Kidney epithelial cell (primary cell): ENCODE measurements at regions not wholly inside any gene's neighbourhood (a gene's known extent, or its start where the extent isn't known, plus 50 kb on each side); places are given as distances from the start of the nearest gene placed in this dataset.

Experiments used
- DNase-seq: peaks from one replicate; pipeline ENCODE4 v3.0.0-alpha.2; 2010; ENCODE audit warnings: low read depth
- H3K27me3 ChIP-seq: 2 replicates; pipeline ENCODE4 v1.6.0; 2011; ENCODE audit warnings: low read length; ENCODE audit not compliant: control insufficient read depth, insufficient read depth
- H3K36me3 ChIP-seq: 2 replicates; pipeline ENCODE4 v1.5.1; 2011; ENCODE audit warnings: low read length; ENCODE audit not compliant: control insufficient read depth, insufficient read depth
- H3K4me3 ChIP-seq: 2 replicates; pipeline ENCODE4 v1.5.1; 2011; ENCODE audit warnings: low read depth, mild to moderate bottlenecking, control low read depth, low read length
- CTCF ChIP-seq: IDR thresholded peaks from 2 replicates; pipeline ENCODE4 v1.5.1; 2011; ENCODE audit warnings: mild to moderate bottlenecking, moderate library complexity, low read length, control low read depth, inconsistent platforms; ENCODE audit not compliant: insufficient read depth, poor library complexity, severe bottlenecking

GRCh38 chr9:95666096-95666784 is 149.5 kb upstream of the PTCH1 start:
- DNase-seq, result no peak
- Histone ChIP-seq H3K27me3 (peaks cover 4% of the 10 kb centered on the region), H3K36me3 (no peaks in the 10 kb centered on the region), H3K4me3 (no peak overlapping the region)
- TF ChIP-seq CTCF, result no peak

GRCh38 chr9:95653246-95653645 is 136.5 kb upstream of the PTCH1 start:
- no peak for DNase-seq
- TF ChIP-seq CTCF, result no peak
- H3K36me3 ChIP-seq, result no peaks in the 10 kb centered on the region
- no peaks in the 10 kb centered on the region for H3K27me3 ChIP-seq
- no peak overlapping the region for H3K4me3 ChIP-seq

GRCh38 chr9:95650720-95651119 is 133.9 kb upstream of the PTCH1 start:
- Histone ChIP-seq H3K27me3 (no peaks in the 10 kb centered on the region), H3K36me3 (no peaks in the 10 kb centered on the region), H3K4me3 (no peak overlapping the region)
- TF ChIP-seq CTCF, result no peak
- no peak for DNase-seq

- no peak for DNase-seq
- no peaks in the 10 kb centered on the region for H3K27me3 ChIP-seq
- TF ChIP-seq CTCF, result no peak
- H3K4me3 ChIP-seq, result no peak overlapping the region
- H3K36me3 ChIP-seq, result no peaks in the 10 kb centered on the region
These were observed 133.0 kb upstream of the PTCH1 start for GRCh38 chr9:95649801-95650213.

- no peak for TF ChIP-seq CTCF
- Histone ChIP-seq H3K36me3 (no peaks in the 10 kb centered on the region), H3K27me3 (no peaks in the 10 kb centered on the region), H3K4me3 (no peak overlapping the region)
- no peak for DNase-seq
These were observed 131.5 kb upstream of the PTCH1 start for GRCh38 chr9:95648225-95648624.

GRCh38 chr9:95645992-95646391 is 129.2 kb upstream of the PTCH1 start:
- Histone ChIP-seq H3K27me3 (no peaks in the 10 kb centered on the region), H3K36me3 (no peaks in the 10 kb centered on the region), H3K4me3 (no peak overlapping the region)
- TF ChIP-seq CTCF, result no peak
- no peak for DNase-seq
